ENCODE measurements at regions not wholly inside any gene's neighbourhood (a gene's known extent, or its start where the extent isn't known, plus 50 kb on each side); places are given as distances from the start of the nearest gene placed in this dataset.
"Not testable (repeated sequence)": the region's sequence is repeated elsewhere in the genome, so short reads cannot be mapped to it uniquely, and the experiment has no call there.

- DNase-seq (ENCODE audit: low read depth in 4 of 4, low spot score in 3 of 4): no peak
Measured at GRCh38 chr12:67525617-67525884, 123.0 kb upstream of the DYRK2 start.

- no peak for DNase-seq (ENCODE audit: low read depth in 4 of 4, low spot score in 3 of 4)
Measured at GRCh38 chr12:67526129-67526528, 122.4 kb upstream of the DYRK2 start.

- no peak for DNase-seq (ENCODE audit: low read depth in 4 of 4, low spot score in 3 of 4)
Measured at GRCh38 chr12:67531051-67531450, 117.5 kb upstream of the DYRK2 start.

- no peak for DNase-seq (ENCODE audit: low read depth in 4 of 4, low spot score in 3 of 4)
Measured at GRCh38 chr12:67531501-67531900, 117.0 kb upstream of the DYRK2 start.

- no peak for DNase-seq (ENCODE audit: low read depth in 4 of 4, low spot score in 3 of 4)
Measured at GRCh38 chr12:67533159-67533558, 115.4 kb upstream of the DYRK2 start.

- DNase-seq (ENCODE audit: low read depth in 4 of 4, low spot score in 3 of 4): no peak
Measured at GRCh38 chr12:67534046-67534445, 114.5 kb upstream of the DYRK2 start.

GRCh38 chr12:67534681-67535080 is 113.9 kb upstream of the DYRK2 start:
- DNase-seq (ENCODE audit: low read depth in 4 of 4, low spot score in 3 of 4): no peak

GRCh38 chr12:67535176-67535575 is 113.4 kb upstream of the DYRK2 start:
- no peak for DNase-seq (ENCODE audit: low read depth in 4 of 4, low spot score in 3 of 4)

GRCh38 chr12:67535971-67536370 is 112.6 kb upstream of the DYRK2 start:
- no peak for DNase-seq (ENCODE audit: low read depth in 4 of 4, low spot score in 3 of 4)

- no peak for DNase-seq (ENCODE audit: low read depth in 4 of 4, low spot score in 3 of 4)
Measured at GRCh38 chr12:67539329-67539728, 109.2 kb upstream of the DYRK2 start.

GRCh38 chr12:67539946-67540345 is 108.6 kb upstream of the DYRK2 start:
- no peak for DNase-seq (ENCODE audit: low read depth in 4 of 4, low spot score in 3 of 4)

- no peak for DNase-seq (ENCODE audit: low read depth in 4 of 4, low spot score in 3 of 4)
Measured at GRCh38 chr12:67540920-67541624, 107.5 kb upstream of the DYRK2 start.

- DNase-seq (ENCODE audit: low read depth in 4 of 4, low spot score in 3 of 4): peak in 2 of 4 donors; percentile 10 to 29
Measured at GRCh38 chr12:67541625-67541991, 106.9 kb upstream of the DYRK2 start.

GRCh38 chr12:67543021-67543770 is 105.3 kb upstream of the DYRK2 start:
- DNase-seq (ENCODE audit: low read depth in 4 of 4, low spot score in 3 of 4): no peak

- DNase-seq (ENCODE audit: low read depth in 4 of 4, low spot score in 3 of 4): no peak
Measured at GRCh38 chr12:67545298-67545697, 103.2 kb upstream of the DYRK2 start.

GRCh38 chr12:67546746-67547145 is 101.8 kb upstream of the DYRK2 start:
- no peak for DNase-seq (ENCODE audit: low read depth in 4 of 4, low spot score in 3 of 4)

GRCh38 chr12:67555075-67555717 is 93.3 kb upstream of the DYRK2 start:
- DNase-seq (ENCODE audit: low read depth in 4 of 4, low spot score in 3 of 4): not testable (repeated sequence)

GRCh38 chr12:67558775-67559174 is 89.8 kb upstream of the DYRK2 start:
- DNase-seq (ENCODE audit: low read depth in 4 of 4, low spot score in 3 of 4): no peak

GRCh38 chr12:67559751-67560150 is 88.8 kb upstream of the DYRK2 start:
- DNase-seq (ENCODE audit: low read depth in 4 of 4, low spot score in 3 of 4): no peak

- no peak for DNase-seq (ENCODE audit: low read depth in 4 of 4, low spot score in 3 of 4)
Measured at GRCh38 chr12:67562513-67563287, 85.8 kb upstream of the DYRK2 start.

- DNase-seq (ENCODE audit: low read depth in 4 of 4, low spot score in 3 of 4): no peak
Measured at GRCh38 chr12:67568055-67568454, 80.5 kb upstream of the DYRK2 start.

Measured in left renal pelvis (tissue), 4 donors.